ENCODE measurements at regions not wholly inside any gene's neighbourhood (a gene's known extent, or its start where the extent isn't known, plus 50 kb on each side); places are given as distances from the start of the nearest gene placed in this dataset.

DNA sequence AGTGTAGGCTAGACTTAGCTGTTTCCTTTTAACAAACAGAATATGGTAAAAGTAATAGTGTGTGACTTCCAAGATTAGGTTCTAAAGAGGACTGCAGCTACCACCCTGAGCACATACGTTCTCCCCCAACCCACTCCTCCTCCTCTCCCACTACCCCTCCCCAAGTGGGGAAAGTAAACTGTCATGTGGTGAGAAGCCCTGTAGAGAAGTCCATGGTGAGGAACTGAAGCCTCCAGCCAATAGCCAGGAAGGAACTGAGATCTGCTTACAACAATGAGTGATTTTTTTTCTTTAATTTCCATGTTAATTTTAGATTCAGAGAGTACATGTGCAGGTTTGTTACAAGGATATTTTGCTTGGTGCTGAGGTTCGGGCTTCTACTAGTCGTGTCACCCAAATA is 57.0 kb upstream of the EGLN3 start:
- DNase-seq: no peak

DNA sequence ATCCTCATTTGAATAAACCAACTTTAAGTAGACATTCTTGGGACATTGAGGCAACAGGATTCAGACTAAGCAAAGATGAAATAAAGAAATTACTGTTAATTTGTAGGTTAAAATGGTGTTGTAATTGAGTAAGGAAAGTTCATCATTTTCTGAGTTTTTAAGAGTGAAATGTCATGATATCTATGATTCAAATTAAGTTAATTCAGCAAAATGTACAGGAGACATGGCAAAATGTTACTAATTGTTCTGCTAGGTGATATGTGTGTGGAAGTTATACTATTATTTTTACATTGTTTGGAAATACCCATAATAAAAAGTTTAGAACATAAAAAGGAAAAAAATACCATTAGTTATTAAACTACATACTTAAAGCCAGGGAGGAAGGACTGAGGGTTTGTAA is 55.0 kb upstream of the EGLN3 start:
- no peak for DNase-seq

GRCh38 chr14:34004881-34005280 is 54.0 kb upstream of the EGLN3 start:
- no peak for DNase-seq

- no peak for DNase-seq
These were observed 52.8 kb upstream of the EGLN3 start for GRCh38 chr14:34003691-34004090.

DNA sequence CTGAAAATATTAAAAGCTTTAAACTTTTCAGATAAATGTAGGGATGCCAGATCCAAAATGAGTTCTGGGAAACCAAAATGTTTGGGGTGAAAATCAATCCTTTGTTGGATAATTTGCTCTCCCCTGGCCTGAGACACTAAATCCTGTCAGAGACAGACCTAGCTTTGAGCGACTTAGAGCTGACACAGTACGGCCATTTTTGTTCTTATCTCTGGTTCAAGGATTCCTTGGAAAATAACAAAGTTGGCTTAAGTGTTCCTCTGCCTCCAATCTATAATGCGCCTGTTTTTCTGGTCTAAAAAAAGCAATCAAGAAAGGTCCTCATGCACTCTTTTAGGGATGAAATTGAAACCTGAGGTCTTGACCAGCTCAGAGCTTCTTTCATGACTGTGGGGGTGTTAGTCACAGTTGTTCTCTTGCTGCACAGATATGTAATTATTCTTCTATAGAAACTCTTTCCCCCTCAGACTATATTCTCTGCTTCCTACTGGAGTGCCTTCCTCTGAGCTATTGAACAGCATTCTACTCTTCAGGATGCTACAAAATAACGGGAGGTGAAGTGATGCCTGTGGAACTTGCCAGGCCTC is 52.3 kb upstream of the EGLN3 start:
- no peak for DNase-seq
